ENCODE measurements at regions not wholly inside any gene's neighbourhood (a gene's known extent, or its start where the extent isn't known, plus 50 kb on each side); places are given as distances from the start of the nearest gene placed in this dataset.
A peak's percentile ranks its signal among the peaks of the same experiment; 100 is the strongest.
"Not testable (repeated sequence)": the region's sequence is repeated elsewhere in the genome, so short reads cannot be mapped to it uniquely, and the experiment has no call there.

GRCh38 chr6:134821928-134822864 lies 127.7 kb downstream of the ALDH8A1 start:
- DNase-seq = no peak

GRCh38 chr6:134821397-134821796 lies 128.5 kb downstream of the ALDH8A1 start:
- no peak for DNase-seq

DNA sequence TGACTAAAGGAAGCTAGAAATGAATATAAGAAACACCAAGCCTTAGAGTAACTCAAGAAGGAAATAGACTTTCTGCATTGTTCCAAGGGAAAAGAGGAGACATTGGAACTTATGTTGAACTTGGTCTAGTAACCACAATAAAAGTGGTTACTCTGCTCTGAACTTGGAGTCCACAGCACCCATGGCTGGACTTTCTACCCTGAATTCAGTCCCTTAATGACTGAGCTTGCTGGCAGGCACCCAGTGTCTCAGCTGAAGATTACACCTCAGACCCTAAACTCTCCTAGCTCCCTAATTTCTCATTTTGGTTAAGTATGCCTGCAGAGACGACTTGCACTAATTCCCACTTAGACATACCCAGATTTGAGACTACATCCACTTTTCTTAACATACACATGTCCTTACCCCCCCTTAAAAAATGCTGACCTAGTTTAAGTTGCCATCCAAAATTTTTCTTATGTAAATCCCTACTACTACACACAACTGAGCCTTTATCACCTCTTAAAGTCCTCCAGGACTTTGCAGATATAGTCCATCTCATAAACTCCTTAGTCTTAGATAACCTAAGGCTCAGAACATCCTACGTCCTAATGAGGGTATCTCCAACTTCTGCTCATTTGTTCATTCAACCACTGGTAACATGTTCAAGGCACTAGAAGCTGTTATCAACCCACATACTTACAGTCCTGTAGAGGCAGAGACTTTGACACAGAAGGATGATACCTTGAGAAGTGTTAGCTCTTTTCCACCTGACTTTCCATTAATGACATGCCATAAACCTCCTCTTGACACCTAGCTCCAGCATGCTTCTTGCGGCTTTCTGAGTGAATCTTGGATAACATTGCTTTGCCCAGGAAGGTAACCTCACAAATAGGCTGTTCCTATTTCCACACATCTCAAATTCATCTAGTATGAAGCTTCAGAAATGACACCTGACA lies 129.8 kb downstream of the ALDH8A1 start:
- no peak for DNase-seq

GRCh38 chr6:134819236-134819635 lies 130.7 kb downstream of the ALDH8A1 start:
- DNase-seq = no peak

- no peak for DNase-seq
Observed at GRCh38 chr6:134817448-134817847, 132.5 kb downstream of the ALDH8A1 start.

GRCh38 chr6:134816780-134817179 lies 133.1 kb downstream of the ALDH8A1 start:
- DNase-seq = peak; percentile 27

DNA sequence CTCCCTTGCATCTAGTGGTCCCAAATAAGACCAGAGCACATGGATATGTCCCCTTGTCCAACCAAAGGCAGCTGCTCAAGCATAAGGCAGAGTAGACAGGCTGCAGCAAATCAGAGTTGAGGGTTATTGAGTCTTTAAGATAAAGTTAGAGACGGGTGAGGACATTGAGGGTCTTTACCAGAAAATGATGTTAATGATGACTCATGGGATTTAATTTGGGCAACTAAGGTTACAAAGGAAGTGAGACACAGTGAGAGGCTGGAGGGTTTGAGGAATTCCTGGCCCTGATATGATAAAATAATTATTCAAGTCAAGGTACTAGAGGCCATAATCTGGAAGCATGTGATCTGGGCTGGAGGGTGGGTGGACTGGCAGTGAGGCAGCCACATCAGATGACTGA lies 133.6 kb downstream of the ALDH8A1 start:
- no peak for DNase-seq

- DNase-seq = no peak
Observed at GRCh38 chr6:134814076-134814695, 135.7 kb downstream of the ALDH8A1 start.

GRCh38 chr6:134813146-134813545 lies 136.8 kb downstream of the ALDH8A1 start:
- no peak for DNase-seq

GRCh38 chr6:134810402-134810801 lies 139.5 kb downstream of the ALDH8A1 start:
- DNase-seq = no peak

- DNase-seq = no peak
Observed at GRCh38 chr6:134809130-134809529, 140.8 kb downstream of the ALDH8A1 start.

DNA sequence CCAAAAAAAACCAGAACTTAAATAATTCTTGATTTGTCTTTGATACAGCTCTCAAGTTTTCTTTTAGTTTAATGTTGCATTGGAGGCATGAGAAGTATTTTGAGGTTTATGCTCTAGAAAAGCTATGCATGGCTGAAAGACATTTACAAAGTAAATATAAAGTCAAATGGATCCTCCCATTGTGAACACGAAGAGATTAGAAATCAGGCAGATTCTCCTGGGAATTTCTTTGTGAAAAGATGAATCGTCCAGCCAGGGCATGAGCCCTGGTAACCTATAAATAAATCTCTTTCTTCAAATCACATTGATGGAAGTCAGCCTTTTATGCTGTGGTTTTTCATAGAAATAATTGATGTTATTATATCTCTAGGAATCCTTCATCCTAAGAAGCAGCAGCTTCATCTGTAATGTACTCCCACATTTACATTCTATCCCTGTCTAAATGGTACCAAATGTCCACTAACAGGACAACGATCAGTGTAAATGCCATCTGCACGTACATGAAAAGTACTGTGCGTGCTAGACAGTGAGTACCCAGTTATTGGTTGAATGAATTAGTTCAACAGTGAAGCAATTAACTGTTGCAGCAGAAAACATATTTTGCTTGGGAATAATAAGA lies 143.6 kb downstream of the ALDH8A1 start:
- no peak for DNase-seq

DNA sequence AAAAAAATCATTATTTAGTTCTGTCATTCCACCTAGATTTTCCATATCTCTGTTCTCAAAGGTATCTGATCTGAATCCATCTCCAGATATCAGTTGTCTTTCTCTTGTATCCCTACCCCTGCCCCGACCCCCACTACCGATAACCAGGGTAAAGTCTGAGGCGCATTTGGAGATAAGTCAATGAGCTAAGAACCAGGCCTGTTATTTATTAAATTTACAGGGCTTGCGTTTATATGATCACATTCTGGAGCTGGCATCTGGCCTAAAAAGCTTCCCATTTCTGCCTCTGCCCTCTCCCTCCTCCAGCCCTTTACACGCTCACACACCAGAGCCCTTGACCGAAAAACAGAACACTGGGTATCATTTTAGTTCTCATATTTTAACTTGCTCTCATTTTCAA lies 144.7 kb downstream of the ALDH8A1 start:
- no peak for DNase-seq

DNA sequence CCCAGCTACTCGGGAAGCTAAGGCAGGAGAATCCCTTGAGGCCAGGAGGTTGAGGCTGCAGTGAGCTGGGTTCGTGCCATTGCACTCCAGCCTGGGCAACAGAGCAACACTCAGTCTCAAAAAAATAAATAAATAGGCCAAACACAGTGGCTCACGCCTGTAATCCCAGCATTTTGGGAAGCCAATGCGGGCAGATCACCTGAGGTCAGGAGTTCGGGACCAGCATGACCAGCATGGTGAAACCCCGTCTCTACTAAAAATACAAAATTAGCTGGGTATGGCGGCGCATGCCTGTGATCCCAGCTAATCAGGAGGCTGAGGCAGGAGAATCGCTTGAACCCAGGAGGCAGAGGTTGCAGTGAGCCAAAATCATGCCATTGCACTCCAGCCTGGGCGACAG lies 145.6 kb downstream of the ALDH8A1 start:
- DNase-seq = not testable (repeated sequence)

- no peak for DNase-seq
Observed at GRCh38 chr6:134802426-134803058, 147.4 kb downstream of the ALDH8A1 start.

DNA sequence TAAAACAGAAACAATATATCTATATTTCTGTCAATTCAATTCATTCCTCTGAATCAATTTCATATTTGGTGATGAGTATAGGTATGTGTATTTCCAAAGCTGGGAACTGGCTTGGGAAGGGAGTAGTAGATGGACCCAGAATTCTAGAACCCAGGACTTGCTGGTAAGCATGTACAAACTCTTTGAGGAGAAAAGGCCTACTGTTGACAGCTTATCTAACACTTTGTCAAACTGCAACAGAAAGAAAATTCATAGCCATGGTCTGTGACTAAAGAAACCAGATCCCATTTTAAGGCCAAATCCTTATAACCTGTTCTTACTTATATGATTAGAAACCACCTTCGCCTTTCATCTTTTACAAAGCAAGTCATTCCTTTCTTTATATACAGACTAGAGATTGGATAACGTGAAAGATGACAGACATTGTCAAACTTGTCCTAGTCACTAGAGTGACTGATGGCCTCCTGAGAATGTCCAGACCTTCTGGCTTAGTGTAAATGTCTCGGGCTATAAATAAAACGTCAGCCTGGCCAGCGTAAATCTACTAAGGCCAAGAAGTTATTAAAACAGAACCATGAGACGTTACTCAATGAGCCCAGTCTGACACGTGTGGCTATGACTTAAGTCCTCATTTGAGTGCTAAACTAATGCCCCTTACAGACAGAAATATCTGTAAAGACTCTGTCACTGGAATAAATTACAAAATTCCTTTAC lies 152.3 kb downstream of the ALDH8A1 start:
- DNase-seq = no peak

DNA sequence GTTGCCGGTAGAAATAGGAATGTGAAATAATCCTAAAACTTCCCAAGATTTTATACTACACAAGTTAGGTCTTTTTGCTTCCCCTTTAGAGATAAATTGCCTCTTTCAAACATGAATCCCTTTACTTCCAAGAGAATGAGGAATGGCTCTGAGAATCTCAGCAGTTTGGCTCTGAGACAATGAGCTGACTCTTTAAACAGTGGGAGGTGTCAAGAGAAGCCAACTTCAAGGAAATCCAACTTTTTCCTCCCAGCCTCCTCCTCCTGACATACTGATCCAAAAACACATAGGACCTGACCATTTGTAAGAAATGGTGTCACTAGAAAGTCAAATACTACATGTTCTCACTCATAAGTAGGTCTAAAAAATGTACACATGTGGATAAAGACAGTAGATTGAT lies 154.2 kb downstream of the ALDH8A1 start:
- no peak for DNase-seq

- no peak for DNase-seq
Observed at GRCh38 chr6:134795001-134795400, 154.9 kb downstream of the ALDH8A1 start.

- not testable (repeated sequence) for DNase-seq
Observed at GRCh38 chr6:134791243-134791843, 158.6 kb downstream of the ALDH8A1 start.

GRCh38 chr6:134787261-134787877 lies 162.5 kb downstream of the ALDH8A1 start:
- no peak for DNase-seq

DNA sequence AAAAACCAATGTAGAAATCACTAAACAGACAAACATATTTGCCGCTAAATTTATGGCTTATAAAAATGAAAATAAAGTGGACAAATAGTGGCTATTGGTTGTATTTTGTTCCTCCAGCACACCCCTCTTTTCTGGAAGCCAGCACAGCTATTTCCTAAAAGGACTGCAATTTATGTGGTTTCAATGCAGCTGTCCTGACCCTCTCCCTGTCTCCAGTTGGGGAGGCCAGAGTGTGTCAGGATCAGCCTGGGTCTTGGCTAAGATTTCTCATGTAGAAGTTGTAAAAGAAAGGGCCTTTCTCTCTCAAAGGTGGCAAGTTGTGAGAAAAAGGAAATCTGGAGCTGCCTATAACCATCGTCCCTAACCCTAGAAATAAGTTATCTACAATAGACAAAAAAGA lies 165.6 kb downstream of the ALDH8A1 start:
- no peak for DNase-seq

All from NCI-H82 (cell line).